K562 (cell line): ENCODE measurements at regions not wholly inside any gene's neighbourhood (a gene's known extent, or its start where the extent isn't known, plus 50 kb on each side); places are given as distances from the start of the nearest gene placed in this dataset.
A peak's percentile ranks its signal among the peaks of the same experiment; 100 is the strongest.

Experiments used
- ATF7 ChIP-seq: fragments of 450-650 bp; IDR thresholded peaks from 2 replicates; pipeline ENCODE4 v1.7.1; 2014; ENCODE audit warnings: mild to moderate bottlenecking, moderate library complexity
- CEBPB ChIP-seq: fragments of 450-650 bp; IDR thresholded peaks from 2 replicates; pipeline ENCODE4 v1.6.1; 2016; ENCODE audit warnings: missing genetic modification characterization, missing compliant biosample characterization
- CHD1 ChIP-seq: fragments of 200-600 bp; sonication (generic); IDR thresholded peaks from one replicate; pipeline ENCODE4 v1.6.1; 2012; ENCODE audit warnings: mild to moderate bottlenecking, moderate library complexity, low read length, inconsistent platforms
- CREM ChIP-seq: IDR thresholded peaks from 2 replicates; pipeline ENCODE4 v1.6.1; 2014; ENCODE audit warnings: antibody characterized with exemption, low read depth
- DDX20 ChIP-seq: fragments of 450-650 bp; IDR thresholded peaks from 2 replicates; pipeline ENCODE4 v1.6.1; 2016; ENCODE audit warnings: missing genetic modification characterization, low read depth, mild to moderate bottlenecking, missing compliant biosample characterization, moderate library complexity
- DLX4 ChIP-seq: fragments of 250-450 bp; sonication (Bioruptor Pico); IDR thresholded peaks from 2 replicates; pipeline ENCODE4 v1.6.1; 2021; ENCODE audit warnings: mild to moderate bottlenecking
- FOXP4 ChIP-seq: sonication (generic); formaldehyde crosslinking; IDR thresholded peaks from 2 replicates; pipeline ENCODE4 v1.8.0; 2022; ENCODE audit warnings: mild to moderate bottlenecking, missing genetic modification reagents, borderline replicate concordance
- HCFC1 ChIP-seq: IDR thresholded peaks from 2 replicates; pipeline ENCODE4 v1.6.1; 2012; ENCODE audit warnings: low read depth, low read length, improper control_type of control experiment
- IRF9 ChIP-seq: fragments of 450-650 bp; IDR thresholded peaks from 2 replicates; pipeline ENCODE4 v1.6.1; 2016; ENCODE audit warnings: missing biosample characterization, missing genetic modification characterization
- LEF1 ChIP-seq: fragments of 450-650 bp; IDR thresholded peaks from 2 replicates; pipeline ENCODE4 v1.6.1; 2016; ENCODE audit warnings: mild to moderate bottlenecking
- MAFG ChIP-seq: fragments of 450-650 bp; conservative IDR thresholded peaks from 2 replicates; pipeline ENCODE4 v1.6.1; 2016; ENCODE audit warnings: missing genetic modification characterization, missing compliant biosample characterization
- MTF1 ChIP-seq: fragments of 250-450 bp; sonication (Bioruptor Pico); IDR thresholded peaks from 2 replicates; pipeline ENCODE4 v1.9.0; 2021; ENCODE audit warnings: moderate library complexity, mild to moderate bottlenecking, inconsistent platforms, borderline replicate concordance
- NR2C2 ChIP-seq, 2 experiments: fragments of 200-800 bp in 1 of 2; sonication (Bioruptor generic) in 1 of 2; sonication (generic) in 1 of 2; formaldehyde crosslinking in 1 of 2; IDR thresholded peaks; 2 replicates each; pipeline versions ENCODE4 v1.6.1 to v1.8.0; 2016 to 2022; ENCODE audit warnings: mild to moderate bottlenecking in 1 of 2, missing compliant biosample characterization in 1 of 2, missing genetic modification characterization in 1 of 2, missing genetic modification reagents in 1 of 2
- SIX5 ChIP-seq, 2 experiments: IDR thresholded peaks; 2 replicates each; pipeline ENCODE4 v1.6.1; 2011; ENCODE audit warnings: low read length in 2 of 2, borderline replicate concordance in 1 of 2, low read depth in 1 of 2, mild to moderate bottlenecking in 1 of 2, moderate library complexity in 1 of 2; ENCODE audit not compliant: insufficient read depth in 1 of 2
- SMARCE1 ChIP-seq: fragments of 450-650 bp; IDR thresholded peaks from 2 replicates; pipeline ENCODE4 v1.7.1; 2016; ENCODE audit warnings: mild to moderate bottlenecking
- SRF ChIP-seq, 2 experiments: fragments of 250-450, 450-650 bp in 1 of 2; sonication (Bioruptor Pico) in 1 of 2; sonication (generic) in 1 of 2; formaldehyde crosslinking; IDR thresholded peaks; 2 replicates each; pipeline versions ENCODE4 v1.5.0 to v1.5.1; 2020 to 2022; ENCODE audit warnings: mild to moderate bottlenecking in 1 of 2, missing genetic modification reagents in 1 of 2
- YY1 ChIP-seq, 3 experiments: IDR thresholded peaks; 2 replicates each; pipeline ENCODE4 v1.6.1; 2011; ENCODE audit warnings: low read length in 2 of 3, mild to moderate bottlenecking in 2 of 3, moderate library complexity in 2 of 3, borderline replicate concordance in 1 of 3, control low read depth in 1 of 3, low read depth in 1 of 3; ENCODE audit not compliant: insufficient read depth in 3 of 3, insufficient replicate concordance in 2 of 3, control insufficient read depth in 1 of 3, insufficient read length in 1 of 3; ENCODE audit errors: extremely low read depth in 1 of 3
- ZNF282 ChIP-seq: sonication (generic); formaldehyde crosslinking; IDR thresholded peaks from 2 replicates; pipeline ENCODE4 v1.8.1; 2023; ENCODE audit warnings: missing genetic modification reagents
- TF ChIP-seq, protein P1 (sequence below): fragments of 450-650 bp; conservative IDR thresholded peaks from 2 replicates; pipeline ENCODE4 v1.6.1; 2016; ENCODE audit warnings: missing genetic modification characterization, low read depth, mild to moderate bottlenecking, control low read depth, missing compliant biosample characterization
- TF ChIP-seq, protein P2 (sequence below), 2 experiments: fragments of 250-450 bp in 1 of 2; fragments of 450-650 bp in 1 of 2; sonication (Bioruptor Pico) in 1 of 2; IDR thresholded peaks; 2 replicates each; pipeline versions ENCODE4 v1.6.1 to v1.8.0; 2016 to 2021; ENCODE audit warnings: mild to moderate bottlenecking in 2 of 2, moderate library complexity in 2 of 2, missing compliant biosample characterization in 1 of 2, missing genetic modification characterization in 1 of 2

- TF ChIP-seq ZNF282 (CRISPR knock-in tag) (no peak), FOXP4 (CRISPR knock-in tag) (no peak), IRF9 (tag) (peak; percentile 45; the same call in 1 of the 2 replicates), CREM (peak; percentile 73), LEF1 (peak; percentile 37; the same call in 1 of the 2 replicates), NR2C2 (CRISPR knock-in tag; IDR thresholded peaks at IDR 0.05) (no peak), NR2C2 (tag; IDR thresholded peaks at IDR 0.05) (peak; percentile 63), ATF7 (peak; percentile 62), CHD1 (no peak), CEBPB (peak; percentile 77), DLX4 (CRISPR knock-in tag) (no peak), SMARCE1 (peak; percentile 34; the same call in 1 of the 2 replicates), SRF (CRISPR knock-in tag; IDR thresholded peaks at IDR 0.05) (peak in 1 of 2 experiments; percentile 94; a peak in 1 of 4 replicates), MAFG (tag) (no peak), HCFC1 (no peak), YY1 (IDR thresholded peaks at IDR 0.05; ENCODE audit: borderline replicate concordance in 1 of 3, control insufficient read depth in 1 of 3, extremely low read depth in 1 of 3, insufficient read depth in 3 of 3, insufficient read length in 1 of 3, insufficient replicate concordance in 2 of 3, low read depth in 1 of 3, low read length in 2 of 3) (no peak), MTF1 (no peak), SIX5 (IDR thresholded peaks at IDR 0.05; ENCODE audit: borderline replicate concordance in 1 of 2, insufficient read depth in 1 of 2, low read depth in 1 of 2, low read length in 2 of 2) (no peak), DDX20 (no peak)
- TF ChIP-seq, protein P1, sequence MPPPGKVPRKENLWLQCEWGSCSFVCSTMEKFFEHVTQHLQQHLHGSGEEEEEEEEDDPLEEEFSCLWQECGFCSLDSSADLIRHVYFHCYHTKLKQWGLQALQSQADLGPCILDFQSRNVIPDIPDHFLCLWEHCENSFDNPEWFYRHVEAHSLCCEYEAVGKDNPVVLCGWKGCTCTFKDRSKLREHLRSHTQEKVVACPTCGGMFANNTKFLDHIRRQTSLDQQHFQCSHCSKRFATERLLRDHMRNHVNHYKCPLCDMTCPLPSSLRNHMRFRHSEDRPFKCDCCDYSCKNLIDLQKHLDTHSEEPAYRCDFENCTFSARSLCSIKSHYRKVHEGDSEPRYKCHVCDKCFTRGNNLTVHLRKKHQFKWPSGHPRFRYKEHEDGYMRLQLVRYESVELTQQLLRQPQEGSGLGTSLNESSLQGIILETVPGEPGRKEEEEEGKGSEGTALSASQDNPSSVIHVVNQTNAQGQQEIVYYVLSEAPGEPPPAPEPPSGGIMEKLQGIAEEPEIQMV (tag): no peak
- TF ChIP-seq, protein P2, sequence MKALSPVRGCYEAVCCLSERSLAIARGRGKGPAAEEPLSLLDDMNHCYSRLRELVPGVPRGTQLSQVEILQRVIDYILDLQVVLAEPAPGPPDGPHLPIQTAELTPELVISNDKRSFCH (CRISPR knock-in tag; IDR thresholded peaks at IDR 0.05): no peak
- TF ChIP-seq, protein P2 (tag; IDR thresholded peaks at IDR 0.05): no peak
Measured at GRCh38 chr3:153284282-153284938, 122.4 kb downstream of the RAP2B start (continued).
